Endodermal cell (in vitro differentiated cells): ENCODE measurements at regions not wholly inside any gene's neighbourhood (a gene's known extent, or its start where the extent isn't known, plus 50 kb on each side); places are given as distances from the start of the nearest gene placed in this dataset.
"Not testable (repeated sequence)": the region's sequence is repeated elsewhere in the genome, so short reads cannot be mapped to it uniquely, and the experiment has no call there.

Source experiments
- DNase-seq: peaks from one replicate; pipeline ENCODE4 v3.0.0-alpha.2; 2017
- H3K27ac ChIP-seq: 2 replicates; pipeline ENCODE4 v1.5.1; 2013; ENCODE audit warnings: mild to moderate bottlenecking, low read depth, low read length, moderate library complexity
- H3K27me3 ChIP-seq: 2 replicates; pipeline ENCODE4 v1.6.1; 2013; ENCODE audit warnings: mild to moderate bottlenecking, low read length, moderate library complexity; ENCODE audit not compliant: insufficient read depth, control insufficient read depth, poor library complexity, severe bottlenecking
- H3K36me3 ChIP-seq: 2 replicates; pipeline ENCODE4 v1.7.0; 2013; ENCODE audit warnings: mild to moderate bottlenecking, low read length, moderate library complexity; ENCODE audit not compliant: control insufficient read depth, insufficient read depth
- H3K4me1 ChIP-seq: one replicate; pipeline ENCODE4 v1.7.0; 2013; ENCODE audit warnings: low read length; ENCODE audit not compliant: control insufficient read depth, insufficient read depth
- H3K4me3 ChIP-seq: 2 replicates; pipeline ENCODE4 v1.5.1; 2013; ENCODE audit warnings: mild to moderate bottlenecking, low read length, moderate library complexity
- H3K9ac ChIP-seq: 2 replicates; pipeline ENCODE4 v1.6.1; 2013; ENCODE audit warnings: mild to moderate bottlenecking, low read length, moderate library complexity; ENCODE audit not compliant: poor library complexity, severe bottlenecking; ENCODE audit errors: extremely low read depth
- H3K9me3 ChIP-seq: 2 replicates; pipeline ENCODE4 v1.6.1; 2013; ENCODE audit warnings: mild to moderate bottlenecking, low read length, moderate library complexity; ENCODE audit not compliant: control insufficient read depth
- H3K27ac Mint-ChIP-seq: 2 replicates; pipeline ENCODE4 v1.8.0; 2020; ENCODE audit warnings: mixed read lengths
- H3K27me3 Mint-ChIP-seq: 2 replicates; pipeline ENCODE4 v1.8.0; 2021; ENCODE audit warnings: mild to moderate bottlenecking, mixed read lengths; ENCODE audit not compliant: insufficient read depth
- H3K36me3 Mint-ChIP-seq: 2 replicates; pipeline ENCODE4 v1.8.0; 2020; ENCODE audit warnings: low read depth, mixed read lengths
- H3K4me1 Mint-ChIP-seq: 2 replicates; pipeline ENCODE4 v1.8.0; 2020; ENCODE audit warnings: mixed read lengths
- H3K4me3 Mint-ChIP-seq: 2 replicates; pipeline ENCODE4 v1.8.0; 2020; ENCODE audit warnings: mild to moderate bottlenecking, moderate library complexity, mixed read lengths
- H3K9me3 Mint-ChIP-seq: 2 replicates; pipeline ENCODE4 v1.8.0; 2020; ENCODE audit warnings: mild to moderate bottlenecking, mixed read lengths
- WGBS, 2 experiments: methylation state at CpG; one replicate each; pipeline versions ENCODE4 v1.1.5 to v1.1.7; 2013; ENCODE audit warnings: missing lambda C conversion rate in 2 of 2, mixed read lengths in 1 of 2; ENCODE audit not compliant: insufficient coverage in 1 of 2, insufficient read length in 1 of 2; 5-methylcytosine and 5-hydroxymethylcytosine counted together
- TF ChIP-seq, protein P1 (sequence below): fragments of 200-600 bp; sonication (generic); conservative IDR thresholded peaks from 2 replicates; pipeline ENCODE4 v1.5.0; 2021; ENCODE audit warnings: antibody characterized with exemption, mild to moderate bottlenecking

GRCh38 chr16:26721290-26721689 lies 345.4 kb upstream of the C16orf82 start:
- Mint-ChIP-seq H3K27ac (no peak overlapping the region), H3K27me3 (peaks cover 3% of the 10 kb centered on the region), H3K4me1 (peaks cover 3% of the 10 kb centered on the region), H3K36me3 (no peaks in the 10 kb centered on the region), H3K4me3 (no peak overlapping the region), H3K9me3 (no peaks in the 10 kb centered on the region)
- H3K4me3 ChIP-seq: no peak overlapping the region
- H3K27me3 ChIP-seq: no peaks in the 10 kb centered on the region
- 92 to 94% methylated on average over 6 of the region's 6 CpGs for WGBS, 2 experiments
- no peak overlapping the region for H3K27ac ChIP-seq
- H3K9ac ChIP-seq: no peak overlapping the region
- H3K4me1 ChIP-seq: no peaks in the 10 kb centered on the region
- no peaks in the 10 kb centered on the region for H3K36me3 ChIP-seq
- TF ChIP-seq, protein P1, sequence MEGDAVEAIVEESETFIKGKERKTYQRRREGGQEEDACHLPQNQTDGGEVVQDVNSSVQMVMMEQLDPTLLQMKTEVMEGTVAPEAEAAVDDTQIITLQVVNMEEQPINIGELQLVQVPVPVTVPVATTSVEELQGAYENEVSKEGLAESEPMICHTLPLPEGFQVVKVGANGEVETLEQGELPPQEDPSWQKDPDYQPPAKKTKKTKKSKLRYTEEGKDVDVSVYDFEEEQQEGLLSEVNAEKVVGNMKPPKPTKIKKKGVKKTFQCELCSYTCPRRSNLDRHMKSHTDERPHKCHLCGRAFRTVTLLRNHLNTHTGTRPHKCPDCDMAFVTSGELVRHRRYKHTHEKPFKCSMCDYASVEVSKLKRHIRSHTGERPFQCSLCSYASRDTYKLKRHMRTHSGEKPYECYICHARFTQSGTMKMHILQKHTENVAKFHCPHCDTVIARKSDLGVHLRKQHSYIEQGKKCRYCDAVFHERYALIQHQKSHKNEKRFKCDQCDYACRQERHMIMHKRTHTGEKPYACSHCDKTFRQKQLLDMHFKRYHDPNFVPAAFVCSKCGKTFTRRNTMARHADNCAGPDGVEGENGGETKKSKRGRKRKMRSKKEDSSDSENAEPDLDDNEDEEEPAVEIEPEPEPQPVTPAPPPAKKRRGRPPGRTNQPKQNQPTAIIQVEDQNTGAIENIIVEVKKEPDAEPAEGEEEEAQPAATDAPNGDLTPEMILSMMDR: no peak
- H3K9me3 ChIP-seq: no peaks in the 10 kb centered on the region
- no peak for DNase-seq

DNA sequence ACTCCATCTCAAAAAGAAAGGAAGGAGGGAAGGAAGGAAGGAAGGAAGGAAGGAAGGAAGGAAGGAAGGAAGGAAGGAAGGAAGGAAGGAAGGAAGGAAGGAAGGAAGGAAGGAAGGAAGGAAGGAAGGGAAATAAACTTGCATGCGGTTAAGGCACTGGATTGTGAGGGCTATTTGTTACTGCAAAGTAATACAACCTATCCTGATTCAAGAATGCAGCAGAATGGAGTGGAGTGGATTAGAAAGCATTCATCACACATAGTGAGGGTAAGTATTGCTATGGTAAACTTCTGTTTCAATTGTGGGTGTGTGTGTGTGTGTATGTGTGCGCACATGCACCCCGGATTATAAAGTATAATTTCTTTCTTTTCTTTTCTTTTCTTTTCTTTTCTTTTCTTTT lies 344.8 kb upstream of the C16orf82 start:
- not testable (repeated sequence) for H3K27ac Mint-ChIP-seq, H3K9me3 Mint-ChIP-seq, H3K36me3 Mint-ChIP-seq, H3K27me3 Mint-ChIP-seq, H3K27me3 ChIP-seq, H3K9me3 ChIP-seq, DNase-seq, H3K27ac ChIP-seq, H3K4me1 ChIP-seq, H3K36me3 ChIP-seq, H3K9ac ChIP-seq, H3K4me3 ChIP-seq, H3K4me3 Mint-ChIP-seq, H3K4me1 Mint-ChIP-seq
- 86 to 92% methylated on average over 1 of the region's 3 CpGs for WGBS, 2 experiments

DNA sequence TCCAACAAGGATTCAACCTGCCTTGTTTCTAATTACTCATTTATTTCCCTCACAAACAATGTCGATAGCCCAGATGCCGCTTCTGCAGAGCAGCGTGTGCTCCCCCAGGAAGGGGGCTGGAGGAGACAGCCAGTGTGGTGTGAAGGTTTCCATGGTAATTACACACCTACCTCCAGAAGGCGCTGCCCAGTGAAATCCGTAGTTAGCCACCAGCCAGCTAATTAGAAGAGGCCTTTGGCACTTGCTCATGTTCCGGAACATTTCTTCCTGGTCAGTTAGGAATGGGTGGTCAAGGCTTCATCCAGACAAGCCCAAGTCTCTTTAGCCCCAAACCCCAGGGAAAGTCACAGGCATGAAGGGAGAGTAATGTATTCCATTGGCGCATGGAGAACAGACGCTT lies 342.5 kb upstream of the C16orf82 start:
- Mint-ChIP-seq H3K9me3 (no peaks in the 10 kb centered on the region), H3K27ac (no peak overlapping the region), H3K27me3 (peaks cover 3% of the 10 kb centered on the region), H3K36me3 (no peaks in the 10 kb centered on the region), H3K4me1 (peaks cover 3% of the 10 kb centered on the region), H3K4me3 (no peak overlapping the region)
- no peak overlapping the region for H3K9ac ChIP-seq
- H3K27me3 ChIP-seq: no peaks in the 10 kb centered on the region
- H3K9me3 ChIP-seq: no peaks in the 10 kb centered on the region
- no peaks in the 10 kb centered on the region for H3K36me3 ChIP-seq
- TF ChIP-seq, protein P1: no peak
- no peak overlapping the region for H3K4me3 ChIP-seq
- DNase-seq: no peak
- no peak overlapping the region for H3K27ac ChIP-seq
- 82 to 87% methylated on average over 5 to 8 of the region's 8 CpGs for WGBS, 2 experiments
- H3K4me1 ChIP-seq: no peaks in the 10 kb centered on the region

- 72 to 83% methylated on average over 9 of the region's 9 CpGs for WGBS, 2 experiments
- peaks cover 3% of the 10 kb centered on the region for H3K27me3 Mint-ChIP-seq
- H3K27ac ChIP-seq: peak overlapping the region; percentile 86
These were observed 338.9 kb upstream of the C16orf82 start for GRCh38 chr16:26727848-26728247.

More at GRCh38 chr16:26727848-26728247, 338.9 kb upstream of the C16orf82 start:
- Histone ChIP-seq H3K9ac (no peak overlapping the region), H3K36me3 (no peaks in the 10 kb centered on the region), H3K4me1 (no peaks in the 10 kb centered on the region), H3K27me3 (no peaks in the 10 kb centered on the region), H3K4me3 (no peak overlapping the region), H3K9me3 (no peaks in the 10 kb centered on the region)
- Mint-ChIP-seq H3K4me1 (peaks cover 3% of the 10 kb centered on the region), H3K9me3 (no peaks in the 10 kb centered on the region), H3K36me3 (no peaks in the 10 kb centered on the region), H3K27ac (no peak overlapping the region), H3K4me3 (no peak overlapping the region)
- TF ChIP-seq, protein P1: no peak
- no peak for DNase-seq
